ENCODE measurements at regions not wholly inside any gene's neighbourhood (a gene's known extent, or its start where the extent isn't known, plus 50 kb on each side); places are given as distances from the start of the nearest gene placed in this dataset.
"Not testable (repeated sequence)": the region's sequence is repeated elsewhere in the genome, so short reads cannot be mapped to it uniquely, and the experiment has no call there.

GRCh38 chr12:84035766-84036165 lies 876.8 kb downstream of the SLC6A15 start (continued):
- TF ChIP-seq YY1 (IDR thresholded peaks at IDR 0.05): no peak
- no peak for TF ChIP-seq CTCF (IDR thresholded peaks at IDR 0.05; ENCODE audit: low read depth, low read length, missing input control)
- TF ChIP-seq HNF4A (conservative IDR thresholded peaks at IDR 0.05): no peak
- no peak for TF ChIP-seq RAD21 (IDR thresholded peaks at IDR 0.05)

GRCh38 chr12:84034871-84035270 lies 877.7 kb downstream of the SLC6A15 start:
- H3K9ac ChIP-seq (ENCODE audit: low read depth in 1 of 2, low read length in 2 of 2): no peak overlapping the region
- H3K4me3 ChIP-seq (ENCODE audit: low read depth in 1 of 3, low read length in 3 of 3): no peak overlapping the region
- no peaks in the 10 kb centered on the region for H3K36me3 ChIP-seq (ENCODE audit: control insufficient read depth in 4 of 4, insufficient read depth in 3 of 4, low read depth in 1 of 4, low read length in 3 of 4)
- H3K27ac ChIP-seq (ENCODE audit: low read depth in 1 of 2, low read length in 2 of 2): no peak overlapping the region
- H3K9me3 ChIP-seq (ENCODE audit: control insufficient read depth in 4 of 4, low read length in 3 of 4): peaks cover 4 to 8% (median 7%) of the 10 kb centered on the region in 4 donors
- peaks cover 0 to 2% (median 0%) of the 10 kb centered on the region in 4 donors for H3K27me3 ChIP-seq (ENCODE audit: control insufficient read depth in 4 of 4, insufficient read depth in 4 of 4, low read length in 3 of 4)
- TF ChIP-seq EGR1 (IDR thresholded peaks at IDR 0.05; ENCODE audit: low read depth in 2 of 2): no peak
- no peak for TF ChIP-seq RAD21 (IDR thresholded peaks at IDR 0.05)
- 40% methylated on average over 2 of the region's 2 CpGs for WGBS
- H3K4me1 ChIP-seq (ENCODE audit: control insufficient read depth in 4 of 4, insufficient read depth in 4 of 4, low read length in 3 of 4): no peaks in the 10 kb centered on the region
- DNase-seq (ENCODE audit: low spot score): no peak

- WGBS: 72% methylated on average over 8 of the region's 8 CpGs
- Histone ChIP-seq H3K27me3 (ENCODE audit: control insufficient read depth in 4 of 4, insufficient read depth in 4 of 4, low read length in 3 of 4) (peaks cover 0 to 2% (median 0%) of the 10 kb centered on the region in 4 donors), H3K27ac (ENCODE audit: low read depth in 1 of 2, low read length in 2 of 2) (no peak overlapping the region), H3K4me3 (ENCODE audit: low read depth in 1 of 3, low read length in 3 of 3) (no peak overlapping the region), H3K9ac (ENCODE audit: low read depth in 1 of 2, low read length in 2 of 2) (no peak overlapping the region), H3K36me3 (ENCODE audit: control insufficient read depth in 4 of 4, insufficient read depth in 3 of 4, low read depth in 1 of 4, low read length in 3 of 4) (no peaks in the 10 kb centered on the region), H3K4me1 (ENCODE audit: control insufficient read depth in 4 of 4, insufficient read depth in 4 of 4, low read length in 3 of 4) (no peaks in the 10 kb centered on the region), H3K9me3 (ENCODE audit: control insufficient read depth in 4 of 4, low read length in 3 of 4) (peaks cover 4 to 8% (median 7%) of the 10 kb centered on the region in 4 donors)
- no peak for DNase-seq (ENCODE audit: low spot score)
- TF ChIP-seq CTCF (IDR thresholded peaks at IDR 0.05; ENCODE audit: low read depth, low read length, missing input control): no peak
- TF ChIP-seq JUND (IDR thresholded peaks at IDR 0.05): no peak
- no peak for TF ChIP-seq TAF1 (conservative IDR thresholded peaks at IDR 0.05)
- no peak for TF ChIP-seq EGR1 (IDR thresholded peaks at IDR 0.05; ENCODE audit: low read depth in 2 of 2)
- TF ChIP-seq RAD21 (IDR thresholded peaks at IDR 0.05): no peak
- no peak for TF ChIP-seq REST (IDR thresholded peaks at IDR 0.05)
- TF ChIP-seq MAX (IDR thresholded peaks at IDR 0.05): no peak
- no peak for TF ChIP-seq GABPA (IDR thresholded peaks at IDR 0.05 in 1 of 2, conservative IDR thresholded peaks at IDR 0.05 in 1 of 2)
Measured at GRCh38 chr12:84033162-84033561, 879.4 kb downstream of the SLC6A15 start.

- not testable (repeated sequence) for DNase-seq (ENCODE audit: low spot score); H3K36me3 ChIP-seq (ENCODE audit: control insufficient read depth in 4 of 4, insufficient read depth in 3 of 4, low read depth in 1 of 4, low read length in 3 of 4); H3K9ac ChIP-seq (ENCODE audit: low read depth in 1 of 2, low read length in 2 of 2); H3K27me3 ChIP-seq (ENCODE audit: control insufficient read depth in 4 of 4, insufficient read depth in 4 of 4, low read length in 3 of 4); H3K4me1 ChIP-seq (ENCODE audit: control insufficient read depth in 4 of 4, insufficient read depth in 4 of 4, low read length in 3 of 4); H3K4me3 ChIP-seq (ENCODE audit: low read depth in 1 of 3, low read length in 3 of 3); H3K27ac ChIP-seq (ENCODE audit: low read depth in 1 of 2, low read length in 2 of 2); H3K9me3 ChIP-seq (ENCODE audit: control insufficient read depth in 4 of 4, low read length in 3 of 4)
- WGBS: 58% methylated on average over 6 of the region's 6 CpGs
Measured at GRCh38 chr12:84018556-84019179, 893.9 kb downstream of the SLC6A15 start.
